Keratinocyte (primary cell): ENCODE measurements at regions not wholly inside any gene's neighbourhood (a gene's known extent, or its start where the extent isn't known, plus 50 kb on each side); places are given as distances from the start of the nearest gene placed in this dataset.

Experiments
- DNase-seq: peaks from one replicate; pipeline ENCODE4 v3.0.0-alpha.2; 2011; ENCODE audit warnings: low read depth, missing footprints, low spot score
- FAIRE-seq: peaks from 2 replicates; lab custom pipeline; 2011; peaks lifted over from hg19 to GRCh38; lab: Jason Lieb, UNC
- H2AFZ ChIP-seq: 2 replicates; pipeline ENCODE4 v1.6.0; 2012; ENCODE audit warnings: low read length, control low read depth, inconsistent platforms; ENCODE audit not compliant: control insufficient read depth
- H3K27ac ChIP-seq: 2 replicates; pipeline ENCODE4 v1.5.1; 2011; ENCODE audit warnings: low read length; ENCODE audit not compliant: control insufficient read depth, insufficient read depth
- H3K27me3 ChIP-seq: 3 replicates; pipeline ENCODE4 v1.6.0; 2011; ENCODE audit warnings: low read length; ENCODE audit not compliant: control insufficient read depth, insufficient read depth; ENCODE audit errors: extremely low read depth
- H3K36me3 ChIP-seq, 2 experiments: 2 replicates in 1 of 2; 3 replicates in 1 of 2; pipeline ENCODE4 v1.5.1; 2011; ENCODE audit warnings: low read length in 2 of 2, mild to moderate bottlenecking in 1 of 2; ENCODE audit not compliant: control insufficient read depth in 2 of 2, insufficient read depth in 2 of 2; ENCODE audit errors: extremely low read depth in 1 of 2
- H3K4me1 ChIP-seq: 3 replicates; pipeline ENCODE4 v1.5.1; 2011; ENCODE audit warnings: low read length; ENCODE audit not compliant: control insufficient read depth, insufficient read depth; ENCODE audit errors: extremely low read depth
- H3K4me2 ChIP-seq: 3 replicates; pipeline ENCODE4 v1.6.0; 2011; ENCODE audit warnings: low read depth, low read length; ENCODE audit not compliant: control insufficient read depth, insufficient read depth; ENCODE audit errors: extremely low read depth
- H3K4me3 ChIP-seq, 3 experiments: fragments of 200-600 bp in 1 of 3; sonication (generic) in 1 of 3; 2 replicates in 2 of 3; 3 replicates in 1 of 3; pipeline ENCODE4 v1.5.1; 2011 to 2016; ENCODE audit warnings: low read length in 3 of 3, mild to moderate bottlenecking in 3 of 3, control low read depth in 2 of 3, inconsistent platforms in 1 of 3, low read depth in 1 of 3, mixed read lengths in 1 of 3, mixed run types in 1 of 3, moderate library complexity in 1 of 3; ENCODE audit not compliant: control insufficient read depth in 2 of 3, insufficient read depth in 2 of 3; ENCODE audit errors: extremely low read depth in 1 of 3
- H3K79me2 ChIP-seq: 2 replicates; pipeline ENCODE4 v1.6.0; 2012; ENCODE audit warnings: low read length; ENCODE audit not compliant: control insufficient read depth, insufficient read depth
- H3K9ac ChIP-seq: 3 replicates; pipeline ENCODE4 v1.6.0; 2011; ENCODE audit warnings: low read length; ENCODE audit not compliant: control insufficient read depth, insufficient read depth; ENCODE audit errors: extremely low read depth
- H3K9me1 ChIP-seq: 3 replicates; pipeline ENCODE4 v1.6.0; 2011; ENCODE audit warnings: low read length; ENCODE audit not compliant: control insufficient read depth, insufficient read depth; ENCODE audit errors: extremely low read depth
- H3K9me3 ChIP-seq: 2 replicates; pipeline ENCODE4 v1.5.1; 2012; ENCODE audit warnings: low read depth, low read length; ENCODE audit not compliant: control insufficient read depth
- H4K20me1 ChIP-seq: 3 replicates; pipeline ENCODE4 v1.6.0; 2011; ENCODE audit warnings: low read length; ENCODE audit not compliant: control insufficient read depth, insufficient read depth; ENCODE audit errors: extremely low read depth
- EZH2 ChIP-seq: IDR thresholded peaks from one replicate; pipeline ENCODE4 v1.6.1; 2012; ENCODE audit warnings: inconsistent platforms, mild to moderate bottlenecking, low read length, moderate library complexity
- dilution Hi-C: fragments of 300-500 bp; cut with MboI; formaldehyde crosslinking; loops from one replicate; pipeline ENCODE4 v1.7.0; 2020; ENCODE audit warnings: low sequenced_read_pairs; ENCODE audit not compliant: extremely low pct_ligation_motif_present
- TF ChIP-seq, protein P1 (sequence below), 3 experiments: IDR thresholded peaks in 1 of 3; conservative IDR thresholded peaks in 1 of 3; optimal IDR thresholded peaks in 1 of 3; 2 replicates in 2 of 3; 3 replicates in 1 of 3; pipeline versions ENCODE3 to v1.5.1; 2011; ENCODE audit warnings: low read length in 3 of 3, mild to moderate bottlenecking in 3 of 3, moderate library complexity in 2 of 3, control low read depth in 1 of 3, inconsistent platforms in 1 of 3; ENCODE audit not compliant: insufficient read depth in 2 of 3; ENCODE audit errors: extremely low read depth in 1 of 3

DNA sequence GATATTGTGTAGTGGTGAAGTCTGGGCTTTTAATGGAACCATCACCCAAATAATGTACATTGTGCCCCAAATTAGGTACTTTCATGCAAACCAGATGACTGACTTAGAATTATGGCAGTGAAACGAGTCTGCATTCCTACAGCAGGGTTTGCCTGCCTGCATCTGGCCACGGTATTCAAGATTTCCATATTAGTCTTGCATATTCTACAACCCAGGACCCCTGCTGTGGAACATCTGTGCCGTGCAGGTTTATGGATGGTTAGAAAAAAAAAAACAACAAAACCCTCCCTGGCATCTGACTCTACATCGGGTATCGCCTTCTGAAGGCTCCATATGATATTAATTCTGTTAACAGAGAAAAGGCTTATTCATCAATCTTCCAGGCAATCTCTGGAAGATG, 394.8 kb downstream of the DCDC2C start:
- no peak overlapping the region for H3K4me3 ChIP-seq
- H2AFZ ChIP-seq, result no peak overlapping the region
- TF ChIP-seq EZH2, result no peak
- TF ChIP-seq, protein P1, sequence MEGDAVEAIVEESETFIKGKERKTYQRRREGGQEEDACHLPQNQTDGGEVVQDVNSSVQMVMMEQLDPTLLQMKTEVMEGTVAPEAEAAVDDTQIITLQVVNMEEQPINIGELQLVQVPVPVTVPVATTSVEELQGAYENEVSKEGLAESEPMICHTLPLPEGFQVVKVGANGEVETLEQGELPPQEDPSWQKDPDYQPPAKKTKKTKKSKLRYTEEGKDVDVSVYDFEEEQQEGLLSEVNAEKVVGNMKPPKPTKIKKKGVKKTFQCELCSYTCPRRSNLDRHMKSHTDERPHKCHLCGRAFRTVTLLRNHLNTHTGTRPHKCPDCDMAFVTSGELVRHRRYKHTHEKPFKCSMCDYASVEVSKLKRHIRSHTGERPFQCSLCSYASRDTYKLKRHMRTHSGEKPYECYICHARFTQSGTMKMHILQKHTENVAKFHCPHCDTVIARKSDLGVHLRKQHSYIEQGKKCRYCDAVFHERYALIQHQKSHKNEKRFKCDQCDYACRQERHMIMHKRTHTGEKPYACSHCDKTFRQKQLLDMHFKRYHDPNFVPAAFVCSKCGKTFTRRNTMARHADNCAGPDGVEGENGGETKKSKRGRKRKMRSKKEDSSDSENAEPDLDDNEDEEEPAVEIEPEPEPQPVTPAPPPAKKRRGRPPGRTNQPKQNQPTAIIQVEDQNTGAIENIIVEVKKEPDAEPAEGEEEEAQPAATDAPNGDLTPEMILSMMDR (optimal IDR thresholded peaks at IDR 0.05 in 1 of 3, IDR thresholded peaks at IDR 0.05 in 1 of 3, conservative IDR thresholded peaks at IDR 0.05 in 1 of 3; ENCODE audit: extremely low read depth in 1 of 3, insufficient read depth in 2 of 3, low read length in 3 of 3), result no peak
- H3K4me1 ChIP-seq, result no peaks in the 10 kb centered on the region
- H3K79me2 ChIP-seq, result no peaks in the 10 kb centered on the region
- FAIRE-seq, result no peak
- DNase-seq, result no peak
- no peaks in the 10 kb centered on the region for H4K20me1 ChIP-seq
- H3K9me3 ChIP-seq, result no peaks in the 10 kb centered on the region
- dilution Hi-C loops, result no loop called here
- no peaks in the 10 kb centered on the region for H3K9me1 ChIP-seq
- no peak overlapping the region for H3K4me2 ChIP-seq
- H3K27me3 ChIP-seq, result no peaks in the 10 kb centered on the region
- no peak overlapping the region for H3K27ac ChIP-seq
- no peak overlapping the region for H3K9ac ChIP-seq
- no peaks in the 10 kb centered on the region for H3K36me3 ChIP-seq

DNA sequence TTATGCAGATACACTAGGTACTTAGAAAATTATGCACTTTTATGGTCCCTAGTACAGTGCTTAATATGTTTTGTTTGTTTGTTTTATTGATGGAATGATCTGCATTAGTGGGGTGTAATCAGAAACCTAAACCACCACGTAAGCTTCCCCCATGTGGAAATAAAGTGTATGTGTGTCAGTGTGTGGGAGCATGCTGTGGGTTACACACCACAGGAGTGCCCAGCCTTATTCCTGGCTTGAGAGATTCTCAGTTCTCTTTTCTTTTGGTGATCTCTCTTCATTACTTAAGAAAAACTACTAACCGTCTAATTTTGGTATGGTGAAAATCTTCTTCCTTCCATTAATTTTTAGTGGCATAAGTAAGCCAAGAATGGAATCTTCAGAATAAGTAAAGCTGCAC, 398.6 kb downstream of the DCDC2C start:
- Histone ChIP-seq H3K4me2 (no peak overlapping the region), H3K27ac (no peak overlapping the region), H3K27me3 (no peaks in the 10 kb centered on the region), H3K9ac (no peak overlapping the region), H3K4me3 (no peak overlapping the region), H3K9me1 (no peaks in the 10 kb centered on the region), H3K9me3 (peaks cover 8% of the 10 kb centered on the region), H3K4me1 (no peaks in the 10 kb centered on the region), H2AFZ (no peak overlapping the region), H3K36me3 (no peaks in the 10 kb centered on the region), H4K20me1 (no peaks in the 10 kb centered on the region), H3K79me2 (no peaks in the 10 kb centered on the region)
- dilution Hi-C loops, result no loop called here
- no peak for FAIRE-seq
- no peak for DNase-seq
- no peak for TF ChIP-seq EZH2
- TF ChIP-seq, protein P1 (optimal IDR thresholded peaks at IDR 0.05 in 1 of 3, IDR thresholded peaks at IDR 0.05 in 1 of 3, conservative IDR thresholded peaks at IDR 0.05 in 1 of 3; ENCODE audit: extremely low read depth in 1 of 3, insufficient read depth in 2 of 3, low read length in 3 of 3), result no peak
